Uterus (tissue), 3 donors: ENCODE measurements at regions not wholly inside any gene's neighbourhood (a gene's known extent, or its start where the extent isn't known, plus 50 kb on each side); places are given as distances from the start of the nearest gene placed in this dataset.

Experiments used
- DNase-seq, 2 donors: peaks; one replicate each; pipeline ENCODE4 v3.0.0-alpha.2; 2019 to 2020
- H3K27ac ChIP-seq, 2 donors: fragments of 200-600 bp; sonication (generic); 1 replicate in 1 of 2; 2 replicates in 1 of 2; pipeline ENCODE4 v1.5.1; 2016 to 2018
- H3K27me3 ChIP-seq, 2 donors: fragments of 200-600 bp; sonication (generic); one replicate each; pipeline ENCODE4 v1.5.1; 2018 to 2019; ENCODE audit warnings: control low read depth in 1 of 2
- H3K36me3 ChIP-seq, 2 donors: fragments of 200-600 bp; sonication (generic); one replicate each; pipeline ENCODE4 v1.5.1; 2019; ENCODE audit warnings: control low read depth in 1 of 2
- H3K4me1 ChIP-seq, 2 donors: fragments of 200-600 bp; sonication (generic); one replicate each; pipeline ENCODE4 v1.5.1; 2018 to 2019; ENCODE audit warnings: control low read depth in 1 of 2
- H3K4me3 ChIP-seq, 2 donors: fragments of 200-600 bp; sonication (generic); 1 replicate in 1 of 2; 2 replicates in 1 of 2; pipeline ENCODE4 v1.5.1; 2018 to 2019; ENCODE audit warnings: mild to moderate bottlenecking in 1 of 2
- H3K9me3 ChIP-seq, 2 donors: fragments of 200-600 bp; sonication (generic); one replicate each; pipeline ENCODE4 v1.5.1; 2019; ENCODE audit warnings: control low read depth in 1 of 2
- CTCF ChIP-seq, 4 experiments: fragments of 200-600 bp in 2 of 4; fragments of 450-650 bp in 2 of 4; sonication (generic) in 2 of 4; IDR thresholded peaks; one replicate each; pipeline ENCODE4 v1.5.1; 2016 to 2019; ENCODE audit warnings: antibody characterized with exemption in 4 of 4, mild to moderate bottlenecking in 2 of 4, moderate library complexity in 1 of 4
- POLR2A ChIP-seq, 2 donors: fragments of 450-650 bp; IDR thresholded peaks; one replicate each; pipeline ENCODE4 v1.6.1; 2016; ENCODE audit warnings: antibody characterized with exemption in 2 of 2, mild to moderate bottlenecking in 1 of 2, moderate library complexity in 1 of 2
- intact Hi-C: fragments of 100-400 bp; cut with DNase I; formaldehyde crosslinking; loops from one replicate; pipeline ENCODE4 v1.15.1; 2023; ENCODE audit warnings: low total_unique reads
- donor health status: DM: yes; HTN: yes; CAD: no.

- Histone ChIP-seq H3K9me3 (no peaks in the 10 kb centered on the region), H3K27ac (no peak overlapping the region), H3K36me3 (no peaks in the 10 kb centered on the region), H3K4me3 (no peak overlapping the region), H3K4me1 (no peaks in the 10 kb centered on the region), H3K27me3 (no peaks in the 10 kb centered on the region)
- TF ChIP-seq POLR2A (IDR thresholded peaks at IDR 0.05) (no peak), CTCF (IDR thresholded peaks at IDR 0.05) (no peak)
- intact Hi-C loops, result no loop called here
- DNase-seq, result no peak
Observed at GRCh38 chr5:1748271-1748670, 51.4 kb downstream of the MRPL36 start.

GRCh38 chr5:1747803-1748085, 51.9 kb downstream of the MRPL36 start:
- no peaks in the 10 kb centered on the region for H3K27me3 ChIP-seq
- no peak overlapping the region for H3K4me3 ChIP-seq
- H3K27ac ChIP-seq, result no peak overlapping the region
- no peak for DNase-seq
- TF ChIP-seq CTCF (IDR thresholded peaks at IDR 0.05), result no peak
- no peak for TF ChIP-seq POLR2A (IDR thresholded peaks at IDR 0.05)
- H3K9me3 ChIP-seq, result no peaks in the 10 kb centered on the region
- no peaks in the 10 kb centered on the region for H3K4me1 ChIP-seq
- intact Hi-C loops, result no loop called here
- no peaks in the 10 kb centered on the region for H3K36me3 ChIP-seq

- no peaks in the 10 kb centered on the region for H3K9me3 ChIP-seq
- DNase-seq, result peak; percentile 5
- no peaks in the 10 kb centered on the region for H3K27me3 ChIP-seq
- H3K4me3 ChIP-seq, result no peak overlapping the region
- H3K36me3 ChIP-seq, result no peaks in the 10 kb centered on the region
- no peaks in the 10 kb centered on the region for H3K4me1 ChIP-seq
- TF ChIP-seq POLR2A (IDR thresholded peaks at IDR 0.05), result no peak
- no peak for TF ChIP-seq CTCF (IDR thresholded peaks at IDR 0.05)
- intact Hi-C loops, result no loop called here
- H3K27ac ChIP-seq, result no peak overlapping the region
Observed at GRCh38 chr5:1747079-1747802, 52.4 kb downstream of the MRPL36 start.

GRCh38 chr5:1746371-1747078, 53.1 kb downstream of the MRPL36 start:
- Histone ChIP-seq H3K27me3 (no peaks in the 10 kb centered on the region), H3K4me3 (no peak overlapping the region), H3K27ac (no peak overlapping the region), H3K9me3 (no peaks in the 10 kb centered on the region), H3K36me3 (no peaks in the 10 kb centered on the region), H3K4me1 (no peaks in the 10 kb centered on the region)
- peak; percentile 8 to 11 for DNase-seq
- intact Hi-C loops, result no loop called here
- TF ChIP-seq CTCF (IDR thresholded peaks at IDR 0.05) (no peak), POLR2A (IDR thresholded peaks at IDR 0.05) (no peak)

GRCh38 chr5:1745796-1746370, 53.8 kb downstream of the MRPL36 start:
- no peaks in the 10 kb centered on the region for H3K36me3 ChIP-seq
- no peaks in the 10 kb centered on the region for H3K4me1 ChIP-seq
- intact Hi-C loops, result no loop called here
- no peaks in the 10 kb centered on the region for H3K9me3 ChIP-seq
- peak; percentile 2 to 3 for DNase-seq
- no peak overlapping the region for H3K4me3 ChIP-seq
- no peaks in the 10 kb centered on the region for H3K27me3 ChIP-seq
- TF ChIP-seq CTCF (IDR thresholded peaks at IDR 0.05), result no peak
- no peak for TF ChIP-seq POLR2A (IDR thresholded peaks at IDR 0.05)
- H3K27ac ChIP-seq, result no peak overlapping the region
